Activated naive CD4-positive, alpha-beta T cell treated with anti-CD3 and anti-CD28 coated beads, Interleukin-2, amount 50 U/mL, for 72 hours (primary cell): ENCODE measurements at regions not wholly inside any gene's neighbourhood (a gene's known extent, or its start where the extent isn't known, plus 50 kb on each side); places are given as distances from the start of the nearest gene placed in this dataset.
"Not testable (repeated sequence)": the region's sequence is repeated elsewhere in the genome, so short reads cannot be mapped to it uniquely, and the experiment has no call there.

Experiments used
- ATAC-seq, 2 donors: fragments of 150-1000 bp; cut with Tn5 transposase; 2 replicates each; pipeline ENCODE4 v1.10.0; 2021; ENCODE audit warnings: mild to moderate bottlenecking in 2 of 2, moderate library complexity in 2 of 2
- DNase-seq, 2 donors: peaks; one replicate each; pipeline ENCODE4 v3.0.0; 2021 to 2022; ENCODE audit warnings: low spot score in 2 of 2
- H3K27ac Mint-ChIP-seq, 2 donors: one replicate each; pipeline ENCODE4 v1.8.0; 2022; ENCODE audit warnings: mild to moderate bottlenecking in 2 of 2, mixed read lengths in 2 of 2
- H3K36me3 Mint-ChIP-seq, 2 donors: one replicate each; pipeline ENCODE4 v1.8.0; 2022; ENCODE audit warnings: mixed read lengths in 2 of 2
- H3K9me3 Mint-ChIP-seq, 2 donors: one replicate each; pipeline ENCODE4 v1.8.0; 2022; ENCODE audit warnings: mixed read lengths in 2 of 2

- DNase-seq, ATAC-seq, H3K27ac Mint-ChIP-seq: not testable (repeated sequence)
- Mint-ChIP-seq H3K9me3 (peaks cover 0 to 16% of the 10 kb centered on the region in 2 donors), H3K36me3 (peaks cover 7 to 11% of the 10 kb centered on the region in 2 donors)
Measured at GRCh38 chr9:95680306-95680705, 163.5 kb upstream of the PTCH1 start.

- no peak for DNase-seq
- ATAC-seq: no peak
- Mint-ChIP-seq H3K9me3 (peaks cover 0 to 16% of the 10 kb centered on the region in 2 donors), H3K27ac (no peak overlapping the region), H3K36me3 (peaks cover 7 to 11% of the 10 kb centered on the region in 2 donors)
Measured at GRCh38 chr9:95679874-95680273, 163.1 kb upstream of the PTCH1 start.

- ATAC-seq: no peak
- H3K36me3 Mint-ChIP-seq: peaks cover 7 to 11% of the 10 kb centered on the region in 2 donors
- no peak overlapping the region for H3K27ac Mint-ChIP-seq
- DNase-seq: no peak
- peaks cover 0 to 16% of the 10 kb centered on the region in 2 donors for H3K9me3 Mint-ChIP-seq
Measured at GRCh38 chr9:95678759-95679158, 162.0 kb upstream of the PTCH1 start.

- Mint-ChIP-seq H3K36me3 (peaks cover 0 to 5% of the 10 kb centered on the region in 2 donors), H3K9me3 (no peaks in the 10 kb centered on the region), H3K27ac (no peak overlapping the region)
- DNase-seq (no peak), ATAC-seq (no peak)
Measured at GRCh38 chr9:95670122-95670521, 153.4 kb upstream of the PTCH1 start.

GRCh38 chr9:95669253-95669652 is 152.5 kb upstream of the PTCH1 start:
- no peak overlapping the region for H3K27ac Mint-ChIP-seq
- peaks cover 0 to 5% of the 10 kb centered on the region in 2 donors for H3K36me3 Mint-ChIP-seq
- ATAC-seq: no peak
- H3K9me3 Mint-ChIP-seq: no peaks in the 10 kb centered on the region
- DNase-seq: no peak

- ATAC-seq (no peak), DNase-seq (no peak)
- Mint-ChIP-seq H3K27ac (no peak overlapping the region), H3K36me3 (peaks cover 0 to 5% of the 10 kb centered on the region in 2 donors), H3K9me3 (no peaks in the 10 kb centered on the region)
Measured at GRCh38 chr9:95667789-95668188, 151.0 kb upstream of the PTCH1 start.

GRCh38 chr9:95666785-95667155 is 150.0 kb upstream of the PTCH1 start:
- no peaks in the 10 kb centered on the region for H3K9me3 Mint-ChIP-seq
- no peak for ATAC-seq
- no peak for DNase-seq
- peaks cover 0 to 5% of the 10 kb centered on the region in 2 donors for H3K36me3 Mint-ChIP-seq
- no peak overlapping the region for H3K27ac Mint-ChIP-seq

- H3K27ac Mint-ChIP-seq: no peak overlapping the region
- no peak for ATAC-seq
- H3K36me3 Mint-ChIP-seq: peaks cover 0 to 5% of the 10 kb centered on the region in 2 donors
- H3K9me3 Mint-ChIP-seq: no peaks in the 10 kb centered on the region
- no peak for DNase-seq
Measured at GRCh38 chr9:95666096-95666784, 149.5 kb upstream of the PTCH1 start.

GRCh38 chr9:95653246-95653645 is 136.5 kb upstream of the PTCH1 start:
- Mint-ChIP-seq H3K27ac (no peak overlapping the region), H3K36me3 (no peaks in the 10 kb centered on the region), H3K9me3 (no peaks in the 10 kb centered on the region)
- ATAC-seq: no peak
- DNase-seq: no peak

GRCh38 chr9:95650720-95651119 is 133.9 kb upstream of the PTCH1 start:
- DNase-seq: no peak
- H3K27ac Mint-ChIP-seq: no peak overlapping the region
- H3K9me3 Mint-ChIP-seq: no peaks in the 10 kb centered on the region
- no peaks in the 10 kb centered on the region for H3K36me3 Mint-ChIP-seq
- no peak for ATAC-seq

- ATAC-seq: no peak
- Mint-ChIP-seq H3K9me3 (no peaks in the 10 kb centered on the region), H3K36me3 (no peaks in the 10 kb centered on the region), H3K27ac (no peak overlapping the region)
- no peak for DNase-seq
Measured at GRCh38 chr9:95649801-95650213, 133.0 kb upstream of the PTCH1 start.

GRCh38 chr9:95648225-95648624 is 131.5 kb upstream of the PTCH1 start:
- Mint-ChIP-seq H3K27ac (no peak overlapping the region), H3K9me3 (no peaks in the 10 kb centered on the region), H3K36me3 (no peaks in the 10 kb centered on the region)
- DNase-seq (no peak), ATAC-seq (no peak)

- no peak overlapping the region for H3K27ac Mint-ChIP-seq
- ATAC-seq: no peak
- no peaks in the 10 kb centered on the region for H3K9me3 Mint-ChIP-seq
- H3K36me3 Mint-ChIP-seq: no peaks in the 10 kb centered on the region
- no peak for DNase-seq
Measured at GRCh38 chr9:95645992-95646391, 129.2 kb upstream of the PTCH1 start.

- DNase-seq: no peak
- peaks cover 0 to 4% of the 10 kb centered on the region in 2 donors for H3K9me3 Mint-ChIP-seq
- H3K36me3 Mint-ChIP-seq: peaks cover 0 to 2% of the 10 kb centered on the region in 2 donors
- H3K27ac Mint-ChIP-seq: no peak overlapping the region
- no peak for ATAC-seq
Measured at GRCh38 chr9:95645579-95645978, 128.8 kb upstream of the PTCH1 start.

GRCh38 chr9:95644377-95644776 is 127.6 kb upstream of the PTCH1 start:
- no peak for DNase-seq

GRCh38 chr9:95643619-95644018 is 126.8 kb upstream of the PTCH1 start:
- H3K9me3 Mint-ChIP-seq: peaks cover 0 to 11% of the 10 kb centered on the region in 2 donors
- no peak for DNase-seq
- H3K27ac Mint-ChIP-seq: no peak overlapping the region
- no peak for ATAC-seq
- peaks cover 0 to 10% of the 10 kb centered on the region in 2 donors for H3K36me3 Mint-ChIP-seq

More at GRCh38 chr9:95644377-95644776, 127.6 kb upstream of the PTCH1 start:
- H3K9me3 Mint-ChIP-seq: peaks cover 0 to 11% of the 10 kb centered on the region in 2 donors
- ATAC-seq: no peak
- H3K36me3 Mint-ChIP-seq: peaks cover 0 to 10% of the 10 kb centered on the region in 2 donors
- H3K27ac Mint-ChIP-seq: no peak overlapping the region

GRCh38 chr9:95642189-95642588 is 125.4 kb upstream of the PTCH1 start:
- no peak for ATAC-seq
- DNase-seq: no peak
- Mint-ChIP-seq H3K27ac (no peak overlapping the region), H3K36me3 (peaks cover 0 to 10% of the 10 kb centered on the region in 2 donors), H3K9me3 (peaks cover 0 to 11% of the 10 kb centered on the region in 2 donors)

- DNase-seq (no peak), ATAC-seq (no peak)
- Mint-ChIP-seq H3K36me3 (peaks cover 0 to 10% of the 10 kb centered on the region in 2 donors), H3K9me3 (peaks cover 0 to 11% of the 10 kb centered on the region in 2 donors), H3K27ac (no peak overlapping the region)
Measured at GRCh38 chr9:95641586-95641985, 124.8 kb upstream of the PTCH1 start.
